DOHH2 (cell line): ENCODE measurements at regions not wholly inside any gene's neighbourhood (a gene's known extent, or its start where the extent isn't known, plus 50 kb on each side); places are given as distances from the start of the nearest gene placed in this dataset.

Source experiments
- CTCF ChIP-seq: fragments of 200-600 bp; sonication (generic); IDR thresholded peaks from one replicate; pipeline ENCODE4 v1.5.1; 2014; ENCODE audit warnings: antibody characterized with exemption, mild to moderate bottlenecking, low read depth, low read length; ENCODE audit not compliant: poor library complexity, severe bottlenecking
- EZH2phosphoT487 ChIP-seq: fragments of 200-600 bp; sonication (generic); IDR thresholded peaks from 2 replicates; pipeline ENCODE4 v1.6.1; 2017; ENCODE audit warnings: borderline replicate concordance, mild to moderate bottlenecking, antibody characterized with exemption, low read length, moderate library complexity, mixed read lengths

- TF ChIP-seq CTCF (no peak), EZH2phosphoT487 (no peak)
Observed at GRCh38 chr11:33622186-33622585, 78.4 kb downstream of the C11orf91 start.
